Trophoblast cell (in vitro differentiated cells and primary cell): ENCODE measurements at regions not wholly inside any gene's neighbourhood (a gene's known extent, or its start where the extent isn't known, plus 50 kb on each side); places are given as distances from the start of the nearest gene placed in this dataset.

Source experiments
- DNase-seq, 2 donors: peaks; one replicate each; pipeline ENCODE4 v3.0.0-alpha.2; 2016
- H2AFZ ChIP-seq: 2 replicates; pipeline ENCODE4 v1.6.1; 2013; ENCODE audit warnings: low read length, moderate library complexity, mild to moderate bottlenecking; ENCODE audit not compliant: insufficient read depth, poor library complexity
- H2AK5ac ChIP-seq: 2 replicates; pipeline ENCODE4 v1.6.1; 2013; ENCODE audit warnings: mild to moderate bottlenecking, low read length
- H2BK120ac ChIP-seq: 2 replicates; pipeline ENCODE4 v1.6.1; 2013; ENCODE audit warnings: low read length, mild to moderate bottlenecking, moderate library complexity; ENCODE audit not compliant: insufficient read depth, poor library complexity
- H2BK12ac ChIP-seq: 2 replicates; pipeline ENCODE4 v1.6.1; 2013; ENCODE audit warnings: mild to moderate bottlenecking, low read length, moderate library complexity
- H2BK5ac ChIP-seq: 2 replicates; pipeline ENCODE4 v1.6.1; 2013; ENCODE audit warnings: low read length, low read depth, moderate library complexity, mild to moderate bottlenecking; ENCODE audit not compliant: poor library complexity
- H3K14ac ChIP-seq: 2 replicates; pipeline ENCODE4 v1.6.1; 2013; ENCODE audit warnings: mild to moderate bottlenecking, low read length
- H3K18ac ChIP-seq: 2 replicates; pipeline ENCODE4 v1.6.1; 2013; ENCODE audit warnings: mild to moderate bottlenecking, low read length
- H3K23ac ChIP-seq: 2 replicates; pipeline ENCODE4 v1.6.1; 2013; ENCODE audit warnings: low read length
- H3K27ac ChIP-seq: 2 replicates; pipeline ENCODE4 v1.5.1; 2013; ENCODE audit warnings: low read depth, mild to moderate bottlenecking, inconsistent platforms, low read length, moderate library complexity
- H3K27me3 ChIP-seq: 2 replicates; pipeline ENCODE4 v1.6.1; 2013; ENCODE audit warnings: inconsistent platforms, mild to moderate bottlenecking, low read length, moderate library complexity; ENCODE audit not compliant: insufficient read depth
- H3K36me3 ChIP-seq, 2 experiments: 1 replicate in 1 of 2; 2 replicates in 1 of 2; pipeline ENCODE4 v1.6.1; 2013; ENCODE audit warnings: low read length in 2 of 2, mild to moderate bottlenecking in 2 of 2, moderate library complexity in 1 of 2; ENCODE audit not compliant: insufficient read depth in 2 of 2, control insufficient read depth in 1 of 2
- H3K4ac ChIP-seq: 2 replicates; pipeline ENCODE4 v1.6.1; 2013; ENCODE audit warnings: low read depth, mild to moderate bottlenecking, low read length, moderate library complexity
- H3K4me1 ChIP-seq, 2 experiments: 1 replicate in 1 of 2; 2 replicates in 1 of 2; pipeline ENCODE4 v1.6.1; 2013; ENCODE audit warnings: low read length in 2 of 2, mild to moderate bottlenecking in 2 of 2, moderate library complexity in 1 of 2; ENCODE audit not compliant: insufficient read depth in 2 of 2, control insufficient read depth in 1 of 2
- H3K4me2 ChIP-seq: 2 replicates; pipeline ENCODE4 v1.6.1; 2013; ENCODE audit warnings: inconsistent platforms, mild to moderate bottlenecking, low read length, moderate library complexity
- H3K4me3 ChIP-seq: 2 replicates; pipeline ENCODE4 v1.5.1; 2013; ENCODE audit warnings: mild to moderate bottlenecking, low read depth, low read length, inconsistent platforms
- H3K79me1 ChIP-seq: one replicate; pipeline ENCODE4 v1.6.1; 2013; ENCODE audit warnings: low read length
- H3K79me2 ChIP-seq: 2 replicates; pipeline ENCODE4 v1.6.1; 2013; ENCODE audit warnings: low read length, mild to moderate bottlenecking; ENCODE audit not compliant: control insufficient read depth, insufficient read depth, poor library complexity
- H3K9ac ChIP-seq: 2 replicates; pipeline ENCODE4 v1.6.1; 2013; ENCODE audit warnings: mild to moderate bottlenecking, low read length
- H3K9me3 ChIP-seq: 2 replicates; pipeline ENCODE4 v1.6.1; 2013; ENCODE audit warnings: low read depth, mild to moderate bottlenecking, control low read depth, inconsistent platforms, low read length; ENCODE audit not compliant: insufficient read depth
- H4K12ac ChIP-seq: 2 replicates; pipeline ENCODE4 v1.6.1; 2013; ENCODE audit warnings: low read depth, mild to moderate bottlenecking, low read length, moderate library complexity
- H4K8ac ChIP-seq: 2 replicates; pipeline ENCODE4 v1.6.1; 2013; ENCODE audit warnings: low read depth, mild to moderate bottlenecking, low read length, moderate library complexity
- H4K91ac ChIP-seq: one replicate; pipeline ENCODE4 v1.6.1; 2013; ENCODE audit warnings: low read depth, mild to moderate bottlenecking, low read length, moderate library complexity
- WGBS: extraction: QIAGEN DNeasy Blood & Tissue Kit; methylation state at CpG from one replicate; pipeline ENCODE4 v1.1.7; 2013; ENCODE audit warnings: missing lambda C conversion rate; ENCODE audit not compliant: insufficient read length, insufficient coverage; ENCODE audit errors: extremely low coverage; 5-methylcytosine and 5-hydroxymethylcytosine counted together

DNA sequence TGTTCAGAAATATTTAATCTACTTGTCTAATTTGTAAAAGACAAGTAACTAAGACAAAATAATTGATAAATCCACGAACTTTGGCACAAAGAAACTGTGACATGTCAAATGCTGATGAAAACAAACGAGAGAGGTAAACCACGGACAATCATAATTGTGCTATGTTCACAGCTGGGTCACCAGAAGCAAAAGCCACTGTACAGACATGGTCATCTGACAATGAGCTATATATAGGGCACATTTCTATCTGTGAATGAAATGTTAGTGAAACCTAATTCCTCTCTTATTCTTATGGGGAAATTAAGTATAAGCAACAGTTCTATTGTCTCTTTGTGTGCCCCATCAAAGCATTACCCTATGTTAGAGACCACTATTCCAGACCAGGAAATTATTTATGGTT lies 444.0 kb upstream of the TRAM1L1 start:
- Histone ChIP-seq H4K8ac (no peak overlapping the region), H2BK12ac (no peak overlapping the region), H3K4me2 (no peak overlapping the region), H2AK5ac (no peak overlapping the region), H3K36me3 (no peaks in the 10 kb centered on the region), H3K9ac (no peak overlapping the region), H3K9me3 (peaks cover 2% of the 10 kb centered on the region), H3K4me3 (no peak overlapping the region), H3K18ac (no peak overlapping the region), H3K27ac (no peak overlapping the region), H3K27me3 (no peaks in the 10 kb centered on the region), H4K12ac (no peak overlapping the region), H3K4ac (no peak overlapping the region), H2BK5ac (no peak overlapping the region), H4K91ac (no peak overlapping the region), H2BK120ac (no peak overlapping the region), H3K4me1 (no peaks in the 10 kb centered on the region), H2AFZ (no peak overlapping the region), H3K23ac (no peak overlapping the region), H3K79me2 (no peaks in the 10 kb centered on the region), H3K79me1 (no peaks in the 10 kb centered on the region), H3K14ac (no peak overlapping the region)
- no CpG with 5 or more reads among the region's 3 CpGs for WGBS
- DNase-seq: no peak

DNA sequence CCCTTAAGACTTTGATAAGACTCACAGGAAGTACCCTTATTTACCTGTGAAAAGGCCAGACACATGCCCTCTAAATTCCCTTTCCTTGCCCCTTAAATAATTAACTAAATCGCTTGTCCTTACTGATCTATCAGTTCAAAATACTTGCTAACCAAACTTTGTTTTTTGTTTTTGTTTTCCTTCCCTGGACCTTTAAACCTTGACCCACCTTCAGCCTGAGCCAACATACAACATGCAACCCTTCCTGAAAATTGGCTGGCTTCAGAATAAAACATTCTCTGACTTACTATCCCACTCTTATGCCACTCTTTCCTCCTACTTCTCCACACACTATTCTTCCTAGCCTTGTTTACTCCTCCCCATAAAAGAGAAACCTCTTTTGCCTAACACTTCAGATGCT lies 448.1 kb upstream of the TRAM1L1 start:
- DNase-seq: no peak
- H2AFZ ChIP-seq: no peak overlapping the region
- H3K4ac ChIP-seq: no peak overlapping the region
- H2BK5ac ChIP-seq: no peak overlapping the region
- H3K4me1 ChIP-seq: no peaks in the 10 kb centered on the region
- no peaks in the 10 kb centered on the region for H3K9me3 ChIP-seq
- no peak overlapping the region for H4K12ac ChIP-seq
- no peak overlapping the region for H2BK12ac ChIP-seq
- no peak overlapping the region for H4K8ac ChIP-seq
- no peak overlapping the region for H3K27ac ChIP-seq
- no peak overlapping the region for H3K4me2 ChIP-seq
- no peaks in the 10 kb centered on the region for H3K36me3 ChIP-seq
- H3K23ac ChIP-seq: no peak overlapping the region
- no peak overlapping the region for H3K4me3 ChIP-seq
- H3K9ac ChIP-seq: no peak overlapping the region
- WGBS: no CpG with 5 or more reads among the region's 1 CpG
- no peak overlapping the region for H2BK120ac ChIP-seq
- H3K79me2 ChIP-seq: no peaks in the 10 kb centered on the region
- no peak overlapping the region for H3K18ac ChIP-seq
- H4K91ac ChIP-seq: no peak overlapping the region
- H3K79me1 ChIP-seq: no peaks in the 10 kb centered on the region
- no peak overlapping the region for H3K14ac ChIP-seq
- H3K27me3 ChIP-seq: no peaks in the 10 kb centered on the region
- H2AK5ac ChIP-seq: no peak overlapping the region

GRCh38 chr4:117545039-117545438 lies 459.7 kb upstream of the TRAM1L1 start:
- H4K8ac ChIP-seq: no peak overlapping the region
- H3K27me3 ChIP-seq: no peaks in the 10 kb centered on the region
- no peak overlapping the region for H3K4me3 ChIP-seq
- no peak overlapping the region for H3K27ac ChIP-seq
- no peak for DNase-seq
- H3K36me3 ChIP-seq: no peaks in the 10 kb centered on the region
- H2AFZ ChIP-seq: no peak overlapping the region
- no peak overlapping the region for H3K4me2 ChIP-seq
- H3K9me3 ChIP-seq: no peaks in the 10 kb centered on the region
- H3K18ac ChIP-seq: no peak overlapping the region
- H3K4me1 ChIP-seq: no peaks in the 10 kb centered on the region
- H3K23ac ChIP-seq: no peak overlapping the region
- no peak overlapping the region for H3K9ac ChIP-seq
- H3K4ac ChIP-seq: no peak overlapping the region
- H4K91ac ChIP-seq: no peak overlapping the region
- no peaks in the 10 kb centered on the region for H3K79me1 ChIP-seq
- no peak overlapping the region for H3K14ac ChIP-seq
- H3K79me2 ChIP-seq: no peaks in the 10 kb centered on the region
- H4K12ac ChIP-seq: no peak overlapping the region
- H2BK120ac ChIP-seq: no peak overlapping the region
- no peak overlapping the region for H2BK5ac ChIP-seq
- H2BK12ac ChIP-seq: no peak overlapping the region
- H2AK5ac ChIP-seq: no peak overlapping the region
- no CpG with 5 or more reads among the region's 1 CpG for WGBS

DNA sequence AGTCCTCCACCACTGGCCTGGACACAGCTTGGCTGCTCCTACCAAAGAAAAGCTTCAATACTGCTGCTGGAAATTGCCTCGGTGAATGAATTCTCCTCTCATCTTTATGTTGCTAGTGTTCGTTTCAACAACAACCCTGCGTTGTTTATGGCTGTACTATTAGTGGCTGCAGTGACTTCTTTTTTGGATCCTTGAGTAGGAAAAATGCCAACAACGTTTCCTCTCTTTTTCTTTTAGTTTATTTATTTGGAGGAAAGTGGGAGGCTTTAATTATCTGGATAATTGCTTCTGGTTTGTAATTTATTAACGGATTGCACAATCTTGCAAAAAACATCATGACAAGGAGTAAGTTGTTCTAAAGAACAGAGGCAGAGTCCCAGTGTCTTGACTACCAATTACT lies 464.1 kb upstream of the TRAM1L1 start:
- H2BK120ac ChIP-seq: no peak overlapping the region
- H3K14ac ChIP-seq: no peak overlapping the region
- no peaks in the 10 kb centered on the region for H3K79me1 ChIP-seq
- no CpG with 5 or more reads among the region's 5 CpGs for WGBS
- no peak overlapping the region for H3K4me3 ChIP-seq
- H3K27ac ChIP-seq: no peak overlapping the region
- no peak overlapping the region for H3K4me2 ChIP-seq
- H2AK5ac ChIP-seq: no peak overlapping the region
- no peak overlapping the region for H2BK5ac ChIP-seq
- H3K9ac ChIP-seq: no peak overlapping the region
- no peaks in the 10 kb centered on the region for H3K9me3 ChIP-seq
- DNase-seq: no peak
- H3K36me3 ChIP-seq: no peaks in the 10 kb centered on the region
- H2AFZ ChIP-seq: no peak overlapping the region
- no peak overlapping the region for H3K23ac ChIP-seq
- H3K4ac ChIP-seq: no peak overlapping the region
- H4K8ac ChIP-seq: no peak overlapping the region
- no peaks in the 10 kb centered on the region for H3K4me1 ChIP-seq
- no peaks in the 10 kb centered on the region for H3K27me3 ChIP-seq
- H3K18ac ChIP-seq: no peak overlapping the region
- no peak overlapping the region for H4K91ac ChIP-seq
- H4K12ac ChIP-seq: no peak overlapping the region
- H2BK12ac ChIP-seq: no peak overlapping the region
- no peaks in the 10 kb centered on the region for H3K79me2 ChIP-seq
